GM12878 (cell line): ENCODE measurements at regions not wholly inside any gene's neighbourhood (a gene's known extent, or its start where the extent isn't known, plus 50 kb on each side); places are given as distances from the start of the nearest gene placed in this dataset.

Experiments
- ATAC-seq: fragments of 200-7000 bp; cut with Tn5 transposase; 3 replicates; pipeline ENCODE4 v1.9.1; 2020; ENCODE audit warnings: mild to moderate bottlenecking, moderate library complexity
- BruUV-seq: library from RNA; stranded (reverse); fragments of 400-500 nt; replicated peaks from 2 replicates; lab custom pipeline; 2021; lab: Mats Ljungman, UMichigan
- CTCF ChIA-PET: fragments of 300-600 bp; sonication (Branson Sonifier 250); formaldehyde crosslinking; extraction: SDS; loops from one replicate; lab custom pipeline; 2021; ENCODE audit warnings: inconsistent platforms; lab: Yijun Ruan, JAX
- POLR2A ChIA-PET: fragments of 350-600 bp; formaldehyde crosslinking; extraction: SDS; loops from one replicate; lab custom pipeline; 2021; ENCODE audit warnings: inconsistent platforms; lab: Charles Lee
- RAD21 ChIA-PET: fragments of 300-600 bp; sonication (Branson Sonifier 250); formaldehyde crosslinking; loops from one replicate; lab custom pipeline; 2023; ENCODE audit warnings: antibody characterized with exemption; ENCODE audit not compliant: unreplicated experiment; lab: Charles Lee
- SMC1A ChIA-PET: fragments of 300-600 bp; sonication (Branson Sonifier 250); formaldehyde crosslinking; loops from one replicate; lab custom pipeline; 2023; ENCODE audit not compliant: unreplicated experiment, uncharacterized antibody; lab: Charles Lee
- DNase-seq: peaks from one replicate; pipeline ENCODE4 v3.0.0-alpha.2; 2011; ENCODE audit warnings: low read depth, low spot score
- FAIRE-seq: peaks from 3 replicates; lab custom pipeline; 2011; peaks lifted over from hg19 to GRCh38; lab: Jason Lieb, UNC
- H2AFZ ChIP-seq: 2 replicates; pipeline ENCODE4 v1.6.0; 2011; ENCODE audit warnings: low read depth, low read length, control low read depth; ENCODE audit not compliant: control insufficient read depth
- H3K27ac ChIP-seq: 2 replicates; pipeline ENCODE4 v1.5.1; 2011; ENCODE audit warnings: control low read depth; ENCODE audit not compliant: control insufficient read depth, insufficient read depth
- H3K27me3 ChIP-seq, 2 experiments: replicated peaks in 1 of 2; 2 replicates each; pipeline versions ENCODE4 v1.6.0 to v1.6.1; 2011; ENCODE audit warnings: low read length in 1 of 2; ENCODE audit not compliant: control insufficient read depth in 2 of 2, insufficient read depth in 2 of 2
- H3K36me3 ChIP-seq, 2 experiments: 2 replicates each; pipeline ENCODE4 v1.5.1; 2011; ENCODE audit warnings: low read length in 1 of 2; ENCODE audit not compliant: control insufficient read depth in 2 of 2, insufficient read depth in 2 of 2
- H3K4me1 ChIP-seq: 2 replicates; pipeline ENCODE4 v1.6.1; 2011; ENCODE audit warnings: mild to moderate bottlenecking, low read length, moderate library complexity, mixed read lengths; ENCODE audit not compliant: control insufficient read depth, insufficient read depth
- H3K4me2 ChIP-seq: 2 replicates; pipeline ENCODE4 v1.6.0; 2011; ENCODE audit warnings: control low read depth; ENCODE audit not compliant: control insufficient read depth, insufficient read depth
- H3K4me3 ChIP-seq: fragments of 200-600 bp; sonication (generic); 2 replicates; pipeline ENCODE4 v1.5.1; 2016
- H3K79me2 ChIP-seq: 2 replicates; pipeline ENCODE4 v1.6.0; 2011; ENCODE audit warnings: low read length; ENCODE audit not compliant: control insufficient read depth, insufficient read depth
- H3K9ac ChIP-seq: 2 replicates; pipeline ENCODE4 v1.8.0; 2011; ENCODE audit warnings: low read length, control low read depth, mixed read lengths; ENCODE audit not compliant: control insufficient read depth, insufficient read depth
- H3K9me3 ChIP-seq: replicated peaks from 3 replicates; pipeline ENCODE4 v1.5.1; 2011; ENCODE audit warnings: mild to moderate bottlenecking, low read length; ENCODE audit not compliant: control insufficient read depth, insufficient read depth
- H4K20me1 ChIP-seq: 2 replicates; pipeline ENCODE4 v1.6.0; 2011; ENCODE audit not compliant: control insufficient read depth, insufficient read depth
- ATF2 ChIP-seq: IDR thresholded peaks from 2 replicates; pipeline ENCODE4 v1.6.1; 2012; ENCODE audit warnings: low read length, inconsistent platforms
- ATF3 ChIP-seq: IDR thresholded peaks from 2 replicates; pipeline ENCODE4 v1.6.1; 2011; ENCODE audit warnings: low read depth, mild to moderate bottlenecking, low read length, moderate library complexity, borderline replicate concordance; ENCODE audit errors: extremely low read depth
- HDAC6 ChIP-seq: fragments of 200-600 bp; sonication (generic); IDR thresholded peaks from one replicate; pipeline ENCODE4 v1.8.0; 2017; ENCODE audit warnings: antibody characterized with exemption; ENCODE audit not compliant: unreplicated experiment
- HSF1 ChIP-seq: fragments of 150-350 bp; IDR thresholded peaks from 2 replicates; pipeline ENCODE4 v1.6.1; 2014; ENCODE audit warnings: mild to moderate bottlenecking, low read depth, low read length
- MLLT1 ChIP-seq: fragments of 450-650 bp; IDR thresholded peaks from 2 replicates; pipeline ENCODE4 v1.6.1; 2016; ENCODE audit warnings: mild to moderate bottlenecking
- MTA3 ChIP-seq: IDR thresholded peaks from 2 replicates; pipeline ENCODE4 v1.6.1; 2012; ENCODE audit warnings: low read length, inconsistent platforms, borderline replicate concordance
- PML ChIP-seq: IDR thresholded peaks from 2 replicates; pipeline ENCODE4 v1.6.1; 2012; ENCODE audit warnings: low read length, inconsistent platforms
- RBBP5 ChIP-seq: fragments of 200-600 bp; sonication (generic); conservative IDR thresholded peaks from 2 replicates; pipeline ENCODE4 v1.6.1; 2016
- ZBTB33 ChIP-seq: fragments of 450-650 bp; IDR thresholded peaks from 2 replicates; pipeline ENCODE4 v1.6.1; 2017; ENCODE audit warnings: mild to moderate bottlenecking
- ZNF24 ChIP-seq: fragments of 450-650 bp; IDR thresholded peaks from 2 replicates; pipeline ENCODE4 v1.6.1; 2017; ENCODE audit warnings: antibody characterized with exemption, mild to moderate bottlenecking
- WGBS: methylation state at CpG from one replicate; pipeline ENCODE4 v1.1.6; 2016; ENCODE audit warnings: low lambda C conversion rate; ENCODE audit not compliant: insufficient replicate concordance, insufficient coverage; ENCODE audit errors: missing lambda C conversion rate; 5-methylcytosine and 5-hydroxymethylcytosine counted together
- in situ Hi-C: fragments of 300-500 bp; cut with MboI; formaldehyde crosslinking; loops from 9 replicates; pipeline ENCODE4 v1.14.3; 2018; ENCODE audit warnings: mixed read lengths
- intact Hi-C: fragments of 100-400 bp; cut with micrococcal nuclease; formaldehyde crosslinking; loops from one replicate; pipeline ENCODE4 v1.14.2; 2022; ENCODE audit not compliant: unreplicated experiment

- no peak for TF ChIP-seq HSF1
- no peak for TF ChIP-seq PML
- no peak for TF ChIP-seq ATF2
- TF ChIP-seq ZBTB33, result no peak
Observed at GRCh38 chr17:77072670-77073069, 68.1 kb upstream of the SEC14L1 start (continued).

GRCh38 chr17:77074681-77075080, 66.1 kb upstream of the SEC14L1 start:
- no peak overlapping the region for H2AFZ ChIP-seq
- no peak for ATAC-seq
- TF ChIP-seq ATF3 (no peak), RBBP5 (no peak), ZNF24 (no peak), MLLT1 (no peak), HDAC6 (no peak), MTA3 (no peak)
- in situ Hi-C loops (no loop called here), intact Hi-C loops (no loop called here)
- H3K36me3 ChIP-seq, result no peaks in the 10 kb centered on the region
- CTCF ChIA-PET, result no interaction called here
- POLR2A ChIA-PET, result no interaction called here
- RAD21 ChIA-PET, result no interaction called here
- no peak for DNase-seq
- H4K20me1 ChIP-seq, result no peaks in the 10 kb centered on the region
- FAIRE-seq, result no peak
- no TSS peak for BruUV-seq
- no peaks in the 10 kb centered on the region for H3K79me2 ChIP-seq
- H3K4me1 ChIP-seq, result no peaks in the 10 kb centered on the region
- H3K4me3 ChIP-seq, result no peak overlapping the region
- no peak overlapping the region for H3K4me2 ChIP-seq
- H3K9me3 ChIP-seq, result no peaks in the 10 kb centered on the region
- no peak overlapping the region for H3K9ac ChIP-seq
- H3K27me3 ChIP-seq, result no peaks in the 10 kb centered on the region; a peak in 1 of 4 replicates
- 57% methylated on average over 12 of the region's 12 CpGs for WGBS
- no peak overlapping the region for H3K27ac ChIP-seq
- SMC1A ChIA-PET, result no interaction called here
